ENCODE measurements at regions not wholly inside any gene's neighbourhood (a gene's known extent, or its start where the extent isn't known, plus 50 kb on each side); places are given as distances from the start of the nearest gene placed in this dataset.

DNA sequence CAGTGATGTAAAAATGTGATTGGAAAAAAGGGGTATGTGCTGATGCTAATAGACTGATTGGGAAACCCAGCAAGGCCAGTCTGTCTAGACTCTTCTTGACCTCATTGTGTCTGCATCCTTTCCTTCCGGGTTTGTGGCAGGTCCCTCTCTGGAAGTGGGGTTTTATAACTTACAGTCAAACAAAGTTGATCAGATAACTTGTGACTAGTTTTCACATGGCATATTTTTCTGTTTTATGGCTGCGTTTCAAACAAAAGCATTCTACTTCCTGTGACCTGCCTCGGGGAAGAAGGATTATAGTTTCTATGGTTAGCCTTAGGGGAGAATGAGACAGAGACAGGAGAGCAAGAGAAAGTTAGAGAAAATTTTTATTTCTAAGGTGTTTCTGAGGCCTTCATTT is 188.7 kb upstream of the HNMT start:
- TF ChIP-seq, protein P1, sequence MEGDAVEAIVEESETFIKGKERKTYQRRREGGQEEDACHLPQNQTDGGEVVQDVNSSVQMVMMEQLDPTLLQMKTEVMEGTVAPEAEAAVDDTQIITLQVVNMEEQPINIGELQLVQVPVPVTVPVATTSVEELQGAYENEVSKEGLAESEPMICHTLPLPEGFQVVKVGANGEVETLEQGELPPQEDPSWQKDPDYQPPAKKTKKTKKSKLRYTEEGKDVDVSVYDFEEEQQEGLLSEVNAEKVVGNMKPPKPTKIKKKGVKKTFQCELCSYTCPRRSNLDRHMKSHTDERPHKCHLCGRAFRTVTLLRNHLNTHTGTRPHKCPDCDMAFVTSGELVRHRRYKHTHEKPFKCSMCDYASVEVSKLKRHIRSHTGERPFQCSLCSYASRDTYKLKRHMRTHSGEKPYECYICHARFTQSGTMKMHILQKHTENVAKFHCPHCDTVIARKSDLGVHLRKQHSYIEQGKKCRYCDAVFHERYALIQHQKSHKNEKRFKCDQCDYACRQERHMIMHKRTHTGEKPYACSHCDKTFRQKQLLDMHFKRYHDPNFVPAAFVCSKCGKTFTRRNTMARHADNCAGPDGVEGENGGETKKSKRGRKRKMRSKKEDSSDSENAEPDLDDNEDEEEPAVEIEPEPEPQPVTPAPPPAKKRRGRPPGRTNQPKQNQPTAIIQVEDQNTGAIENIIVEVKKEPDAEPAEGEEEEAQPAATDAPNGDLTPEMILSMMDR (conservative IDR thresholded peaks at IDR 0.05), result no peak
- TF ChIP-seq EZH2 (IDR thresholded peaks at IDR 0.05; ENCODE audit: low read depth), result no peak
